SK-N-MC (cell line): ENCODE measurements at regions not wholly inside any gene's neighbourhood (a gene's known extent, or its start where the extent isn't known, plus 50 kb on each side); places are given as distances from the start of the nearest gene placed in this dataset.

Source experiments
- DNase-seq: peaks from one replicate; pipeline ENCODE4 v3.0.0-alpha.2; 2011; ENCODE audit warnings: low read depth, low spot score
- H3K27ac ChIP-seq: fragments of 200-600 bp; sonication (generic); 2 replicates; pipeline ENCODE4 v1.5.1; 2016; ENCODE audit warnings: mixed run types
- H3K36me3 ChIP-seq: fragments of 200-600 bp; sonication (generic); 2 replicates; pipeline ENCODE4 v1.6.1; 2017; ENCODE audit warnings: antibody characterized with exemption, low read length, mixed read lengths; ENCODE audit not compliant: insufficient read depth
- H3K4me3 ChIP-seq: fragments of 200-600 bp; sonication (generic); 2 replicates; pipeline ENCODE4 v1.5.1; 2016
- H3K9ac ChIP-seq: fragments of 200-600 bp; sonication (generic); 2 replicates; pipeline ENCODE4 v1.8.0; 2017; ENCODE audit warnings: mixed run types, mixed read lengths; ENCODE audit not compliant: insufficient read length
- H3K9me3 ChIP-seq: fragments of 200-600 bp; sonication (generic); 2 replicates; pipeline ENCODE4 v1.6.1; 2017; ENCODE audit warnings: low read depth, mild to moderate bottlenecking, antibody characterized with exemption, low read length, moderate library complexity, mixed read lengths
- EZH2 ChIP-seq: fragments of 200-600 bp; sonication (generic); IDR thresholded peaks from one replicate; pipeline ENCODE4 v1.6.1; 2017; ENCODE audit warnings: antibody characterized with exemption
- FOXP2 ChIP-seq: optimal IDR thresholded peaks from 2 replicates; pipeline ENCODE3; 2011; ENCODE audit warnings: mild to moderate bottlenecking, moderate library complexity; ENCODE audit not compliant: insufficient read depth; ENCODE audit errors: extremely low read length, control extremely low read depth
- POLR2AphosphoS5 ChIP-seq: IDR thresholded peaks from 2 replicates; pipeline ENCODE4 v1.6.1; 2012; ENCODE audit warnings: mild to moderate bottlenecking, low read depth, low read length, borderline replicate concordance

- Histone ChIP-seq H3K4me3 (no peak overlapping the region), H3K9me3 (no peaks in the 10 kb centered on the region), H3K36me3 (no peaks in the 10 kb centered on the region), H3K9ac (no peak overlapping the region), H3K27ac (no peak overlapping the region)
- DNase-seq, result no peak
- TF ChIP-seq POLR2AphosphoS5, result no peak
Measured at GRCh38 chr18:11526675-11527074, 82.7 kb upstream of the SLC35G4 start.

- Histone ChIP-seq H3K4me3 (no peak overlapping the region), H3K27ac (no peak overlapping the region), H3K36me3 (no peaks in the 10 kb centered on the region), H3K9ac (no peak overlapping the region), H3K9me3 (no peaks in the 10 kb centered on the region)
- DNase-seq, result no peak
- TF ChIP-seq POLR2AphosphoS5 (no peak), FOXP2 (no peak), EZH2 (no peak)
Measured at GRCh38 chr18:11523804-11524203, 85.6 kb upstream of the SLC35G4 start.

GRCh38 chr18:11522992-11523391, 86.4 kb upstream of the SLC35G4 start:
- TF ChIP-seq POLR2AphosphoS5 (no peak), FOXP2 (no peak), EZH2 (no peak)
- no peak for DNase-seq
- Histone ChIP-seq H3K4me3 (no peak overlapping the region), H3K9me3 (no peaks in the 10 kb centered on the region), H3K36me3 (no peaks in the 10 kb centered on the region), H3K27ac (no peak overlapping the region), H3K9ac (no peak overlapping the region)

GRCh38 chr18:11521853-11522252, 87.5 kb upstream of the SLC35G4 start:
- Histone ChIP-seq H3K9ac (no peak overlapping the region), H3K27ac (no peak overlapping the region), H3K36me3 (no peaks in the 10 kb centered on the region), H3K4me3 (no peak overlapping the region), H3K9me3 (no peaks in the 10 kb centered on the region)
- no peak for TF ChIP-seq POLR2AphosphoS5
- no peak for TF ChIP-seq FOXP2
- TF ChIP-seq EZH2, result no peak
- DNase-seq, result no peak

- Histone ChIP-seq H3K27ac (no peak overlapping the region), H3K36me3 (no peaks in the 10 kb centered on the region), H3K9ac (no peak overlapping the region), H3K9me3 (no peaks in the 10 kb centered on the region), H3K4me3 (no peak overlapping the region)
- no peak for DNase-seq
- no peak for TF ChIP-seq FOXP2
- no peak for TF ChIP-seq POLR2AphosphoS5
- no peak for TF ChIP-seq EZH2
Measured at GRCh38 chr18:11520536-11520935, 88.9 kb upstream of the SLC35G4 start.

GRCh38 chr18:11518788-11519685, 90.4 kb upstream of the SLC35G4 start:
- Histone ChIP-seq H3K9ac (no peak overlapping the region), H3K36me3 (no peaks in the 10 kb centered on the region), H3K9me3 (no peaks in the 10 kb centered on the region), H3K4me3 (no peak overlapping the region), H3K27ac (no peak overlapping the region)
- DNase-seq, result peak; percentile 12
- TF ChIP-seq POLR2AphosphoS5 (no peak), FOXP2 (no peak), EZH2 (no peak)

- no peaks in the 10 kb centered on the region for H3K36me3 ChIP-seq
- no peak for DNase-seq
- no peak overlapping the region for H3K9ac ChIP-seq
- no peaks in the 10 kb centered on the region for H3K9me3 ChIP-seq
- H3K27ac ChIP-seq, result no peak overlapping the region
- TF ChIP-seq POLR2AphosphoS5 (no peak), FOXP2 (no peak)
- H3K4me3 ChIP-seq, result no peak overlapping the region
Measured at GRCh38 chr18:11517704-11518103, 91.7 kb upstream of the SLC35G4 start.

- H3K9me3 ChIP-seq, result no peaks in the 10 kb centered on the region
- no peak overlapping the region for H3K9ac ChIP-seq
Measured at GRCh38 chr18:11516751-11517503, 92.5 kb upstream of the SLC35G4 start.

GRCh38 chr18:11514267-11514666, 95.1 kb upstream of the SLC35G4 start:
- TF ChIP-seq EZH2 (no peak), FOXP2 (no peak), POLR2AphosphoS5 (no peak)
- Histone ChIP-seq H3K9ac (no peak overlapping the region), H3K27ac (peak overlapping the region; percentile 72), H3K4me3 (peak overlapping the region; percentile 50), H3K36me3 (no peaks in the 10 kb centered on the region), H3K9me3 (no peaks in the 10 kb centered on the region)
- peak; percentile 63 for DNase-seq

More at GRCh38 chr18:11516751-11517503, 92.5 kb upstream of the SLC35G4 start:
- TF ChIP-seq EZH2 (no peak), FOXP2 (no peak), POLR2AphosphoS5 (no peak)
- no peak overlapping the region for H3K4me3 ChIP-seq
- no peak overlapping the region for H3K27ac ChIP-seq
- no peaks in the 10 kb centered on the region for H3K36me3 ChIP-seq
- DNase-seq, result no peak
